ENCODE measurements at regions not wholly inside any gene's neighbourhood (a gene's known extent, or its start where the extent isn't known, plus 50 kb on each side); places are given as distances from the start of the nearest gene placed in this dataset.

GRCh38 chr18:10271481-10271880, 183.0 kb upstream of the APCDD1 start:
- Histone ChIP-seq H4K91ac (ENCODE audit: insufficient read length, low read depth, low read length) (no peak overlapping the region), H3K9me3 (ENCODE audit: control insufficient read depth, low read depth, low read length) (no peaks in the 10 kb centered on the region), H3K14ac (ENCODE audit: insufficient read depth, low read length) (no peak overlapping the region), H3K9ac (ENCODE audit: extremely low read depth, insufficient read length, low read length) (no peak overlapping the region), H2AFZ (ENCODE audit: low read length) (no peak overlapping the region), H2BK15ac (ENCODE audit: low read depth, low read length) (no peak overlapping the region), H3K27me3 (ENCODE audit: insufficient read depth, low read length) (no peaks in the 10 kb centered on the region), H3K23me2 (ENCODE audit: insufficient read length, low read depth, low read length, poor library complexity, severe bottlenecking) (no peaks in the 10 kb centered on the region), H3K27ac (ENCODE audit: insufficient read length, low read depth, low read length) (no peak overlapping the region), H3K4me2 (ENCODE audit: insufficient read depth, insufficient read length, low read length) (no peak overlapping the region), H2BK12ac (ENCODE audit: insufficient read length, low read depth, low read length) (no peak overlapping the region), H3T11ph (ENCODE audit: low read length) (no peak overlapping the region), H2BK120ac (ENCODE audit: low read depth, low read length, poor library complexity, severe bottlenecking) (no peak overlapping the region), H3K4me1 (ENCODE audit: insufficient read depth, low read length) (no peaks in the 10 kb centered on the region), H3K4ac (ENCODE audit: low read depth, low read length) (no peak overlapping the region), H3K18ac (ENCODE audit: insufficient read length, low read depth, low read length) (no peak overlapping the region), H2BK5ac (ENCODE audit: insufficient read length, low read length) (no peak overlapping the region), H4K20me1 (ENCODE audit: control insufficient read depth, insufficient read depth, insufficient read length) (no peaks in the 10 kb centered on the region), H2AK5ac (ENCODE audit: insufficient read length, low read length) (no peak overlapping the region), H4K8ac (replicated peaks; ENCODE audit: insufficient read length, low read depth, low read length) (no peak overlapping the region), H3K23ac (ENCODE audit: insufficient read length, low read depth, low read length) (no peak overlapping the region), H4K5ac (ENCODE audit: insufficient read length, low read depth, low read length) (no peak overlapping the region), H3K79me1 (ENCODE audit: insufficient read depth, low read depth, low read length, poor library complexity, severe bottlenecking) (no peaks in the 10 kb centered on the region), H2BK20ac (ENCODE audit: low read depth, low read length, poor library complexity, severe bottlenecking) (no peak overlapping the region), H3K56ac (ENCODE audit: insufficient read length, low read depth, low read length) (no peak overlapping the region), H3K79me2 (ENCODE audit: insufficient read depth, low read length) (no peaks in the 10 kb centered on the region)
- TF ChIP-seq CTCF (conservative IDR thresholded peaks at IDR 0.05): no peak
- no peaks in the 10 kb centered on the region for H3K36me3 Mint-ChIP-seq (ENCODE audit: insufficient read depth in 1 of 3, low read depth in 3 of 3)
- H3K27me3 Mint-ChIP-seq (ENCODE audit: low read depth): peaks cover 2% of the 10 kb centered on the region; the same call in 1 of the 2 replicates
- H3K27ac Mint-ChIP-seq: no peak overlapping the region
- WGBS (ENCODE audit: extremely low coverage, insufficient read length, low lambda C conversion rate): no CpG with 5 or more reads among the region's 4 CpGs
- no peaks in the 10 kb centered on the region for H3K9me3 Mint-ChIP-seq
- DNase-seq: no peak
- no peak overlapping the region for H3K4me3 Mint-ChIP-seq
- H3K4me1 Mint-ChIP-seq: peaks cover 6% of the 10 kb centered on the region in 2 experiments; a peak in 3 of 4 replicates

Measured in H9 (cell line).